ENCODE measurements at regions not wholly inside any gene's neighbourhood (a gene's known extent, or its start where the extent isn't known, plus 50 kb on each side); places are given as distances from the start of the nearest gene placed in this dataset.

DNA sequence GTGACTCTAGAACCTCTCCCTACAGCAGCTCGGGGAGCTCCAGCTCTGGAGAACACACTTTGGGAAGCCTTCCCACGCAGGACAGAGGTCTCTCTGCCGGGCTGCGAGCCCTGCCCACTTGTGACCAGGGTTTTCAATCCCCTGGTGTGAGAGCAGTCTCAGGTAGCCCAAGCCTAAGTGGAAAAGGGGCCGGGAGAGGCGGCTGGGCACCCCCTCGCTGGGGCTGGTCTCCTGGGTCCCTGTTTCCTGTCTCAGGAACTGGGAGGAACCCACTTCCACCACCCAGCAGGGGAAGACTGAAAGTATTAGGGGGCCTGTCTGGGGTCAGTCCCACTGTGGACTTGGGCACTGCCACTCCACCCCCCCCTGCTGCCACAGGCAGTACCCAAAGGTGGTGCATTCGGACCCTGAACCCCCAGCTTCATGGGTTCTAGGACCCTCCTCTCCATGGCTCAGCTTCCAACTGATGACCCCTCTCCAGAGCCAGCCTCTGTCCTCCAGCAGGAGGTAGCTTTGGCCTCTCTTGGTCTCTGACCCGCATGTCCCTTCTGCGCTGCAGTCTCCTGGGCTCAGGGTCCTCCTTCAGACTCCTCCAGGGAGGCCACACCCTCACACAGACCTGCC, 70.0 kb downstream of the RRM2 start:
- TF ChIP-seq POLR2A (IDR thresholded peaks at IDR 0.05; ENCODE audit: low read depth, low read length) (no peak), PAX5 (IDR thresholded peaks at IDR 0.05; ENCODE audit: insufficient read depth, low read length, severe bottlenecking) (no peak)
